ENCODE measurements at regions not wholly inside any gene's neighbourhood (a gene's known extent, or its start where the extent isn't known, plus 50 kb on each side); places are given as distances from the start of the nearest gene placed in this dataset.

GRCh38 chr3:82294609-82295008, 533.2 kb upstream of the GBE1 start:
- TF ChIP-seq CTCF (IDR thresholded peaks at IDR 0.05; ENCODE audit: low read depth, low read length, missing control alignments) = no peak
- no peak overlapping the region for H3K4me3 ChIP-seq (ENCODE audit: low read depth, low read length)
- no peak for DNase-seq (ENCODE audit: low read depth)

GRCh38 chr3:82293867-82294266, 532.4 kb upstream of the GBE1 start:
- H3K4me3 ChIP-seq (ENCODE audit: low read depth, low read length) = no peak overlapping the region
- no peak for DNase-seq (ENCODE audit: low read depth)
- TF ChIP-seq CTCF (IDR thresholded peaks at IDR 0.05; ENCODE audit: low read depth, low read length, missing control alignments) = no peak

DNA sequence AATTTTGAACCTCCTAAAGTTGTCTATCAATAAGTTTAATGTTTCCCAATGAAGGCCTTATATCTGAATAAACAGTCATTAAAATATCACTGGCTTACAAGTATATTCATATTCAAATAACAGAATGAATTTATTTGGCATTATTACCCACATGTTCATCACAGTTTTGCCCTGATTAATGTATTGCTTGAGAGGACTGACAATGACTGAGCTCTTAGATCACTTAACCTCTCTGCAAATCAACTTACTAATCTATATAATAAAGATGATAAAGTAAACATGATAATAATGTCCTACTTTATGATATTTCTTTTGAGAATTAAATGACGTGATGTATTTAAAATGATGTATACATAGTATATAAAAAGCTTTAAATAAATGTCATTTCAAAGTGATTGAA, 532.0 kb upstream of the GBE1 start:
- no peak for DNase-seq (ENCODE audit: low read depth)
- no peak for TF ChIP-seq CTCF (IDR thresholded peaks at IDR 0.05; ENCODE audit: low read depth, low read length, missing control alignments)
- H3K4me3 ChIP-seq (ENCODE audit: low read depth, low read length) = no peak overlapping the region

DNA sequence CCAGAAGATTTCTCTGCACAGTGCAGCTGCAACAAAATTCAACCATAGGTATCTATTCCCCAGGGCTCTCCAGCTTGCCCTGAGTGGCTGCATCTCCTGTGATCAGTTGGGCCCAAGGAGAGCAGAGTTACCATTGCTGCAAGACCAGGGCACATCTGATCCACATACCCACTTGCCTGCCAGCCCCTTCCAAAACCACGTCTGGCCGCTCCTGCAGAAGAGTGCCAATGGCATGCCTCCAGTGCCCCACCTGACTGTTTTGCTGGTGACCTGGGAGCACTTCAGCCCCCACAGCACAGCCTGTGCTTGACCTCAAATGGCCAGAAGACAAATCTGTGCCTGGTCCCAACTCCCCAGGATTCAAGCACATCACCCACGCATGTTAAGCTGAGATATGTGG, 526.1 kb upstream of the GBE1 start:
- no peak overlapping the region for H3K4me3 ChIP-seq (ENCODE audit: low read depth, low read length)
- TF ChIP-seq CTCF (IDR thresholded peaks at IDR 0.05; ENCODE audit: low read depth, low read length, missing control alignments) = no peak
- DNase-seq (ENCODE audit: low read depth) = no peak

DNA sequence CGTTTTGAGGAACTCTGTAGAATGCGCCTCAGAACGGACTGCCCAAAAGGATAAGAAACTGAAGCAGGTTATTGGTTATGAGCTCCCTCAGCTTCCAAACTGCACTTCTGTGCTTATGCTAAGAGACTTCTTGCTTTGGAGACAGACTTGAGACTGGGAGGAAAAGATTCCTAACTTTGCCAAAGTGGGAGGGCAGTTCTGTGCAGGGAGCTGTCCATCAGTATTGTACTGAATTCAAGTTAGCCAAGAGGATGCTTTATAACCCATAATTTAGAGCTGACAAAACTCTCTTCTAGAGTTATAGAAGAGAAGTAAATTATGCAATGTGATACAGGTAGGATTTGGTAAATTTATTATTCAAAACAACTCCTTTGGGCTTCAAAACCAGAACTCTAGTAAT, 519.8 kb upstream of the GBE1 start:
- no peak overlapping the region for H3K4me3 ChIP-seq (ENCODE audit: low read depth, low read length)
- TF ChIP-seq CTCF (IDR thresholded peaks at IDR 0.05; ENCODE audit: low read depth, low read length, missing control alignments) = no peak
- DNase-seq (ENCODE audit: low read depth) = no peak

GRCh38 chr3:82276992-82277391, 515.5 kb upstream of the GBE1 start:
- no peak overlapping the region for H3K4me3 ChIP-seq (ENCODE audit: low read depth, low read length)
- TF ChIP-seq CTCF (IDR thresholded peaks at IDR 0.05; ENCODE audit: low read depth, low read length, missing control alignments) = no peak
- no peak for DNase-seq (ENCODE audit: low read depth)

DNA sequence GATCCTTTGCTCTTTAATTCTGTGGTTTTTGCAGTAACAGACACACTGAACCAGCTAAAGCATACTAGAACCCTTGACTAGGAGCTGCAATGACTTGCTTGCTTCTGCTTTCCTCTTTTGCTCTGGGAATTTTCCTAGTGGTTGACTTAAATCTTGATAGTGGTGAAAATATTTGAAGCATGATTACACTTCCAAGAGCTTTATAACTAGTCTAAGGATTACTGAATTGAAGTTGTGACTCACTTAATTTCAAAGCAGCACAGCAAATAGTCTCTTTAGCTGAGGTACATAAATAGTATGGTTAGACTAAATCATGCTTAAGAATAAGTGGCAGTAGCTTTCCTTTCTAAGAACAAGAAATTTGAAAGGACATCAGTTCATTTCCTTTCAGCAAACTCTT, 513.5 kb upstream of the GBE1 start:
- H3K4me3 ChIP-seq (ENCODE audit: low read depth, low read length) = no peak overlapping the region
- TF ChIP-seq CTCF (IDR thresholded peaks at IDR 0.05; ENCODE audit: low read depth, low read length, missing control alignments) = no peak
- no peak for DNase-seq (ENCODE audit: low read depth)

Measured in GM12864 (cell line).